ENCODE measurements at regions not wholly inside any gene's neighbourhood (a gene's known extent, or its start where the extent isn't known, plus 50 kb on each side); places are given as distances from the start of the nearest gene placed in this dataset.

DNA sequence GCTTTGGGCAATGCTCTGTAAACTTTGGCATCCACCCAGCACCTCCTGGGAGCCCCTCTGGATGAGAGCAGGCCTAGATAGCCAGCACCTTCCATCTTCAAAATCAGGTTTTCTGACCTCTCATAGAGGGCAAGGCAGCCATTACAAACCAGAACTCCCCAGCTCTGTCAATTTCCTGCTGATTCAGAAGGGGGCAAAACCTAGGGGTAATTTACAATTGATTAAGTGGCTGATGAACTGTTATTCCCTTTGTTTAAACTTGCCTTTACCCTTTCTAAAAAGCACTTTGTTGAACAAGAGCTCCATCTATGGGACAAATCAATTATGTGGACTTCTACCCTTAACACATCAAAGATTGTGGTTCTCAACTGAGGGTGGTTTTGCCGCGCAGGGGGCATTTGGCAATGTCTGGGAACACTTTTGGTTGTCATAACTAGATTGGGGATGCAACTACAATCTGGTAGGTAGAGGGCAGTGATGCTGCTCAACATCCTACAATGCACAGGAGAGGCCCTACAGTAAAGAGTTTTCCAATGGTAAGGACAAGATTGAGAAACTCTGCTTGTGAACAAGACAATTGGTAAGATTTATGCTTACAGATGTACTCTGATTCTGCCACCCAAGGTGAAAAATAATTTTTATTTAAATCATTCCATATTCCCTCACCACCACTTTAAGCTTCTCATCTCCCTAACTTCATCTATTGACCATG lies 184.1 kb downstream of the MARCHF11 start:
- TF ChIP-seq CTCF (IDR thresholded peaks at IDR 0.05) (peak in 1 of 3 donors; percentile 40), POLR2A (IDR thresholded peaks at IDR 0.05) (no peak), POLR2AphosphoS5 (IDR thresholded peaks at IDR 0.05) (no peak)
